CD4-positive, alpha-beta T cell treated with Interferon alpha-2 for 1 hour (primary cell): ENCODE measurements at regions not wholly inside any gene's neighbourhood (a gene's known extent, or its start where the extent isn't known, plus 50 kb on each side); places are given as distances from the start of the nearest gene placed in this dataset.
"Not testable (repeated sequence)": the region's sequence is repeated elsewhere in the genome, so short reads cannot be mapped to it uniquely, and the experiment has no call there.

Source experiments
- DNase-seq, 2 donors: peaks; one replicate each; pipeline ENCODE4 v3.0.0-alpha.2; 2020 to 2022

- peak; percentile 63 to 75 for DNase-seq
Measured at GRCh38 chr17:45592433-45592923, 102.0 kb upstream of the PLEKHM1 start.

GRCh38 chr17:45596347-45596746 lies 105.8 kb upstream of the PLEKHM1 start:
- not testable (repeated sequence) for DNase-seq

- peak; percentile 30 to 43 for DNase-seq
Measured at GRCh38 chr17:45600052-45601012, 109.8 kb upstream of the PLEKHM1 start.

GRCh38 chr17:45601013-45601412 lies 110.5 kb upstream of the PLEKHM1 start:
- not testable (repeated sequence) for DNase-seq

- DNase-seq, result not testable (repeated sequence)
Measured at GRCh38 chr17:45601605-45602539, 111.4 kb upstream of the PLEKHM1 start.

GRCh38 chr17:45605751-45606150 lies 115.2 kb upstream of the PLEKHM1 start:
- DNase-seq, result not testable (repeated sequence)

- peak; percentile 77 to 86 for DNase-seq
Measured at GRCh38 chr17:45619984-45620405, 129.5 kb upstream of the PLEKHM1 start.

GRCh38 chr17:45620468-45620867 lies 129.9 kb upstream of the PLEKHM1 start:
- not testable (repeated sequence) for DNase-seq

GRCh38 chr17:45621087-45621486 lies 130.6 kb upstream of the PLEKHM1 start:
- not testable (repeated sequence) for DNase-seq

- not testable (repeated sequence) for DNase-seq
Measured at GRCh38 chr17:45622295-45622694, 131.8 kb upstream of the PLEKHM1 start.

GRCh38 chr17:45628019-45628418 lies 137.5 kb upstream of the PLEKHM1 start:
- no peak for DNase-seq

GRCh38 chr17:45631941-45632340 lies 141.4 kb upstream of the PLEKHM1 start:
- no peak for DNase-seq

GRCh38 chr17:45639297-45639849 lies 144.7 kb upstream of the CRHR1 start:
- no peak for DNase-seq

- peak; percentile 66 to 74 for DNase-seq
Measured at GRCh38 chr17:45640141-45640850, 143.8 kb upstream of the CRHR1 start.

GRCh38 chr17:45641541-45641940 lies 142.6 kb upstream of the CRHR1 start:
- DNase-seq, result no peak

GRCh38 chr17:45643591-45643990 lies 140.5 kb upstream of the CRHR1 start:
- DNase-seq, result no peak

- not testable (repeated sequence) for DNase-seq
Measured at GRCh38 chr17:45644637-45645036, 139.5 kb upstream of the CRHR1 start.

GRCh38 chr17:45645330-45645729 lies 138.8 kb upstream of the CRHR1 start:
- DNase-seq, result no peak

- DNase-seq, result no peak
Measured at GRCh38 chr17:45646288-45646988, 137.7 kb upstream of the CRHR1 start.

- DNase-seq, result no peak
Measured at GRCh38 chr17:45648642-45649041, 135.5 kb upstream of the CRHR1 start.

GRCh38 chr17:45649796-45650195 lies 134.3 kb upstream of the CRHR1 start:
- no peak for DNase-seq
